ENCODE measurements at regions not wholly inside any gene's neighbourhood (a gene's known extent, or its start where the extent isn't known, plus 50 kb on each side); places are given as distances from the start of the nearest gene placed in this dataset.

DNA sequence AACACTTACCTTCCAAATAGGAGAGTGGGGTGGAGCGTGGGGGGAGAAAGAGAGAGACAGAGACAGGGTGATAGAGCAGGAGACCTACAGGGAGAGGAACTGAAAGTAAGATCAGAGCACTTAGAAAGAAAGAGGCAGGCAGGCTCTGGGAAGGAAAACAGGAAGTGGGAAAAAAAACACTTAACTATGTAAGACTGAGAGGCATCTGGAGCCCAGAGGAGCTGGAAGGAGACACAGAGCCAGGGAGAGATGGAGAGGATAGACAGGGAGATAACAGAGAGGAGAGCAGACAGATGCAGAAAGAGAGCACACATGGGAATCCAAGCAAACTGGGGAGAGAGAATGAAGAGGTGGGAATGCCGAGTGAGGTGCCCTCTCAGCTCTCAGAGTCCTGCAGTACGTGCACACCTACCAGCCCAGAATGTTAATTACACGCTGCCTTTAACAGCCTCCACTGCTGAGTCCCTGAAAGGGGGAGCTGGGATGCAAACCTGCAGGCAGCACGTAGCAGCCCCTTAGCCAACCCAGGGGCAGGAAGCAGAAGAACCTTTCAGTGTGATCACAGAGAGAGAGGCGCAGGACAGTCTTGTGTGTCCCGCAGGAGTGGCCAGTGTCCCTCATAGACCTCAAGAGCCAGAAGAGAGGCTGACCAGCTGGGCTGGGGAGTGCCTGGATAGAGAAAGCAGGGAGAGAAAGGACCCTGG lies 132.7 kb upstream of the LRFN2 start (continued):
- TF ChIP-seq, protein P1, sequence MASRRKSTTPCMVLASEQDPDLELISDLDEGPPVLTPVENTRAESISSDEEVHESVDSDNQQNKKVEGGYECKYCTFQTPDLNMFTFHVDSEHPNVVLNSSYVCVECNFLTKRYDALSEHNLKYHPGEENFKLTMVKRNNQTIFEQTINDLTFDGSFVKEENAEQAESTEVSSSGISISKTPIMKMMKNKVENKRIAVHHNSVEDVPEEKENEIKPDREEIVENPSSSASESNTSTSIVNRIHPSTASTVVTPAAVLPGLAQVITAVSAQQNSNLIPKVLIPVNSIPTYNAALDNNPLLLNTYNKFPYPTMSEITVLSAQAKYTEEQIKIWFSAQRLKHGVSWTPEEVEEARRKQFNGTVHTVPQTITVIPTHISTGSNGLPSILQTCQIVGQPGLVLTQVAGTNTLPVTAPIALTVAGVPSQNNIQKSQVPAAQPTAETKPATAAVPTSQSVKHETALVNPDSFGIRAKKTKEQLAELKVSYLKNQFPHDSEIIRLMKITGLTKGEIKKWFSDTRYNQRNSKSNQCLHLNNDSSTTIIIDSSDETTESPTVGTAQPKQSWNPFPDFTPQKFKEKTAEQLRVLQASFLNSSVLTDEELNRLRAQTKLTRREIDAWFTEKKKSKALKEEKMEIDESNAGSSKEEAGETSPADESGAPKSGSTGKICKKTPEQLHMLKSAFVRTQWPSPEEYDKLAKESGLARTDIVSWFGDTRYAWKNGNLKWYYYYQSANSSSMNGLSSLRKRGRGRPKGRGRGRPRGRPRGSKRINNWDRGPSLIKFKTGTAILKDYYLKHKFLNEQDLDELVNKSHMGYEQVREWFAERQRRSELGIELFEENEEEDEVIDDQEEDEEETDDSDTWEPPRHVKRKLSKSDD (conservative IDR thresholded peaks at IDR 0.05; ENCODE audit: low read length) = no peak
- TF ChIP-seq MTA2 (IDR thresholded peaks at IDR 0.05; ENCODE audit: low read depth) (no peak), NCOA6 (IDR thresholded peaks at IDR 0.05) (no peak), MEF2D (tag; conservative IDR thresholded peaks at IDR 0.05; ENCODE audit: low read depth) (0 out of 2 replicates have a peak, but pooled peaks have one; percentile 18), ZNF668 (CRISPR knock-in tag; IDR thresholded peaks at IDR 0.05) (no peak), ELF4 (CRISPR knock-in tag; IDR thresholded peaks at IDR 0.05) (peak; percentile 77), SMAD4 (CRISPR knock-in tag; conservative IDR thresholded peaks at IDR 0.05) (0 out of 2 replicates have a peak, but pooled peaks have one; percentile 21), NONO (IDR thresholded peaks at IDR 0.05; ENCODE audit: low read depth in 2 of 2, low read length in 1 of 2) (no peak), FOXK2 (conservative IDR thresholded peaks at IDR 0.05 in 1 of 2, IDR thresholded peaks at IDR 0.05 in 1 of 2; ENCODE audit: low read depth in 2 of 2) (peak; percentile 69 to 77), ZNF140 (CRISPR knock-in tag; IDR thresholded peaks at IDR 0.05) (no peak), SMARCA4 (IDR thresholded peaks at IDR 0.05) (no peak), SNRNP70 (optimal IDR thresholded peaks at IDR 0.05; ENCODE audit: low read depth, low read length) (no peak), ZEB2 (IDR thresholded peaks at IDR 0.05) (no peak), TEAD1 (CRISPR knock-in tag; IDR thresholded peaks at IDR 0.05) (no peak), YY1 (IDR thresholded peaks at IDR 0.05; ENCODE audit: borderline replicate concordance in 1 of 3, control insufficient read depth in 1 of 3, extremely low read depth in 1 of 3, insufficient read depth in 3 of 3, insufficient read length in 1 of 3, insufficient replicate concordance in 2 of 3, low read depth in 1 of 3, low read length in 2 of 3) (no peak)
- TF ChIP-seq, protein P2, sequence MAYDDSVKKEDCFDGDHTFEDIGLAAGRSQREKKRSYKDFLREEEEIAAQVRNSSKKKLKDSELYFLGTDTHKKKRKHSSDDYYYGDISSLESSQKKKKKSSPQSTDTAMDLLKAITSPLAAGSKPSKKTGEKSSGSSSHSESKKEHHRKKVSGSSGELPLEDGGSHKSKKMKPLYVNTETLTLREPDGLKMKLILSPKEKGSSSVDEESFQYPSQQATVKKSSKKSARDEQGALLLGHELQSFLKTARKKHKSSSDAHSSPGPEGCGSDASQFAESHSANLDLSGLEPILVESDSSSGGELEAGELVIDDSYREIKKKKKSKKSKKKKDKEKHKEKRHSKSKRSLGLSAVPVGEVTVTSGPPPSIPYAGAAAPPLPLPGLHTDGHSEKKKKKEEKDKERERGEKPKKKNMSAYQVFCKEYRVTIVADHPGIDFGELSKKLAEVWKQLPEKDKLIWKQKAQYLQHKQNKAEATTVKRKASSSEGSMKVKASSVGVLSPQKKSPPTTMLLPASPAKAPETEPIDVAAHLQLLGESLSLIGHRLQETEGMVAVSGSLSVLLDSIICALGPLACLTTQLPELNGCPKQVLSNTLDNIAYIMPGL (CRISPR knock-in tag; IDR thresholded peaks at IDR 0.05) = no peak
- TF ChIP-seq, protein P3, sequence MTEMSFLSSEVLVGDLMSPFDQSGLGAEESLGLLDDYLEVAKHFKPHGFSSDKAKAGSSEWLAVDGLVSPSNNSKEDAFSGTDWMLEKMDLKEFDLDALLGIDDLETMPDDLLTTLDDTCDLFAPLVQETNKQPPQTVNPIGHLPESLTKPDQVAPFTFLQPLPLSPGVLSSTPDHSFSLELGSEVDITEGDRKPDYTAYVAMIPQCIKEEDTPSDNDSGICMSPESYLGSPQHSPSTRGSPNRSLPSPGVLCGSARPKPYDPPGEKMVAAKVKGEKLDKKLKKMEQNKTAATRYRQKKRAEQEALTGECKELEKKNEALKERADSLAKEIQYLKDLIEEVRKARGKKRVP (CRISPR knock-in tag; IDR thresholded peaks at IDR 0.05) = no peak
- TF ChIP-seq, protein P4, sequence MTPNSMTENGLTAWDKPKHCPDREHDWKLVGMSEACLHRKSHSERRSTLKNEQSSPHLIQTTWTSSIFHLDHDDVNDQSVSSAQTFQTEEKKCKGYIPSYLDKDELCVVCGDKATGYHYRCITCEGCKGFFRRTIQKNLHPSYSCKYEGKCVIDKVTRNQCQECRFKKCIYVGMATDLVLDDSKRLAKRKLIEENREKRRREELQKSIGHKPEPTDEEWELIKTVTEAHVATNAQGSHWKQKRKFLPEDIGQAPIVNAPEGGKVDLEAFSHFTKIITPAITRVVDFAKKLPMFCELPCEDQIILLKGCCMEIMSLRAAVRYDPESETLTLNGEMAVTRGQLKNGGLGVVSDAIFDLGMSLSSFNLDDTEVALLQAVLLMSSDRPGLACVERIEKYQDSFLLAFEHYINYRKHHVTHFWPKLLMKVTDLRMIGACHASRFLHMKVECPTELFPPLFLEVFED (CRISPR knock-in tag; conservative IDR thresholded peaks at IDR 0.05) = 0 out of 2 replicates have a peak, but pooled peaks have one; percentile 53
